ENCODE measurements at regions not wholly inside any gene's neighbourhood (a gene's known extent, or its start where the extent isn't known, plus 50 kb on each side); places are given as distances from the start of the nearest gene placed in this dataset.

GRCh38 chr1:224864006-224864405 lies 65.5 kb upstream of the DNAH14 start:
- no peak overlapping the region for H3K4ac ChIP-seq (ENCODE audit: low read depth, low read length)
- H3K4me2 ChIP-seq (ENCODE audit: low read depth, low read length) = no peak overlapping the region
- in situ Hi-C loops (cut with MboI; ENCODE audit: low sequenced_read_pairs) = no loop called here
- H3K4me1 ChIP-seq (ENCODE audit: control insufficient read depth, insufficient read depth, low read length) = no peaks in the 10 kb centered on the region; the same call in 1 of the 2 replicates
- dilution Hi-C loops (cut with HindIII; ENCODE audit: low sequenced_read_pairs, unreplicated experiment) = no loop called here
- WGBS, 2 experiments (ENCODE audit: extremely low coverage in 2 of 2, insufficient read length in 1 of 2) = no CpG with 5 or more reads among the region's 2 CpGs
- DNase-seq (peak; percentile 7), ATAC-seq (ENCODE audit: low read depth) (no peak)
- H3K18ac ChIP-seq (ENCODE audit: low read depth, low read length) = no peak overlapping the region
- CTCF ChIA-PET = interaction anchor here (0.6 to 3.7 kb wide), 3 partner anchors 10 to 58 kb away, joined by 3 to 13 read pairs (median 6); no protein-coding TSS in a partner anchor
- no peaks in the 10 kb centered on the region for H3K79me1 ChIP-seq (ENCODE audit: low read depth in 1 of 2, low read length in 2 of 2)
- no peak overlapping the region for H3K14ac ChIP-seq (replicated peaks; ENCODE audit: low read depth, low read length)
- H3K9me3 ChIP-seq (ENCODE audit: control insufficient read depth, insufficient read depth, low read length) = 0 out of 2 replicates have a peak, but pooled peaks cover 2% of the 10 kb centered on the region
- H2AK5ac ChIP-seq (ENCODE audit: low read depth, low read length) = no peak overlapping the region
- no peak overlapping the region for H2AK9ac ChIP-seq (replicated peaks; ENCODE audit: low read depth, low read length, poor library complexity)
- H3K36me3 ChIP-seq (ENCODE audit: control insufficient read depth, insufficient read depth, low read length) = no peaks in the 10 kb centered on the region
- H4K20me1 ChIP-seq (ENCODE audit: insufficient read depth, low read length) = no peaks in the 10 kb centered on the region
- H2BK120ac ChIP-seq (ENCODE audit: low read depth, low read length) = no peak overlapping the region
- H2BK5ac ChIP-seq (ENCODE audit: low read depth, low read length, poor library complexity, severe bottlenecking) = no peak overlapping the region
- no peak overlapping the region for H2AFZ ChIP-seq (replicated peaks; ENCODE audit: low read length, poor library complexity)
- no peak overlapping the region for H2BK15ac ChIP-seq (ENCODE audit: low read depth, low read length)
- H3K23ac ChIP-seq (ENCODE audit: low read depth, low read length) = no peak overlapping the region
- no peak overlapping the region for H4K5ac ChIP-seq (ENCODE audit: low read depth, low read length)
- TF ChIP-seq NFE2L2 (IDR thresholded peaks at IDR 0.05; ENCODE audit: low read depth, low read length) (no peak), POLR2A (IDR thresholded peaks at IDR 0.05; ENCODE audit: low read depth, low read length) (no peak), MAZ (IDR thresholded peaks at IDR 0.05; ENCODE audit: borderline replicate concordance, low read depth, low read length) (no peak), FOS (IDR thresholded peaks at IDR 0.05; ENCODE audit: low read depth, low read length) (no peak), RAD21 (IDR thresholded peaks at IDR 0.05; ENCODE audit: low read length) (no peak), CEBPB (IDR thresholded peaks at IDR 0.05; ENCODE audit: low read depth, low read length) (no peak), CTCF (conservative IDR thresholded peaks at IDR 0.05; ENCODE audit: low read depth, low read length) (no peak), MAFK (IDR thresholded peaks at IDR 0.05; ENCODE audit: low read depth, low read length) (no peak), CHD1 (IDR thresholded peaks at IDR 0.05; ENCODE audit: low read depth, low read length) (no peak), SMC3 (IDR thresholded peaks at IDR 0.05; ENCODE audit: low read depth, low read length) (no peak)
- H3K27ac ChIP-seq (ENCODE audit: insufficient read depth, low read length) = no peak overlapping the region
- H3K4me3 ChIP-seq (ENCODE audit: insufficient read depth, low read depth, low read length) = no peak overlapping the region
- H3K9me1 ChIP-seq (ENCODE audit: insufficient read depth, low read length) = no peaks in the 10 kb centered on the region
- H3K56ac ChIP-seq (ENCODE audit: extremely low read depth, insufficient read depth, low read length) = no peak overlapping the region
- H3K27me3 ChIP-seq (ENCODE audit: control insufficient read depth, insufficient read depth, low read length) = no peaks in the 10 kb centered on the region
- no peak overlapping the region for H4K91ac ChIP-seq (ENCODE audit: insufficient read depth, low read depth, low read length)
- H4K8ac ChIP-seq (ENCODE audit: low read depth in 2 of 2, low read length in 2 of 2) = no peak overlapping the region
- intact Hi-C loops (cut with micrococcal nuclease) = no loop called here
- POLR2A ChIA-PET (ENCODE audit: unreplicated experiment) = no interaction called here
- H2BK20ac ChIP-seq (ENCODE audit: low read depth, low read length) = no peak overlapping the region
- H3K9ac ChIP-seq (ENCODE audit: low read depth, low read length) = no peak overlapping the region
- no TSS peak for BruUV-seq (replicated peaks)

Data from IMR-90 (cell line).